Skeletal muscle cell (primary cell): ENCODE measurements at regions not wholly inside any gene's neighbourhood (a gene's known extent, or its start where the extent isn't known, plus 50 kb on each side); places are given as distances from the start of the nearest gene placed in this dataset.

ENCODE experiments used
- DNase-seq: peaks from one replicate; pipeline ENCODE4 v3.0.0-alpha.2; 2010; ENCODE audit warnings: low read depth
- H3K4me3 ChIP-seq: 2 replicates; pipeline ENCODE4 v1.5.1; 2011; ENCODE audit warnings: low read depth, mild to moderate bottlenecking, control low read depth, low read length, moderate library complexity

DNA sequence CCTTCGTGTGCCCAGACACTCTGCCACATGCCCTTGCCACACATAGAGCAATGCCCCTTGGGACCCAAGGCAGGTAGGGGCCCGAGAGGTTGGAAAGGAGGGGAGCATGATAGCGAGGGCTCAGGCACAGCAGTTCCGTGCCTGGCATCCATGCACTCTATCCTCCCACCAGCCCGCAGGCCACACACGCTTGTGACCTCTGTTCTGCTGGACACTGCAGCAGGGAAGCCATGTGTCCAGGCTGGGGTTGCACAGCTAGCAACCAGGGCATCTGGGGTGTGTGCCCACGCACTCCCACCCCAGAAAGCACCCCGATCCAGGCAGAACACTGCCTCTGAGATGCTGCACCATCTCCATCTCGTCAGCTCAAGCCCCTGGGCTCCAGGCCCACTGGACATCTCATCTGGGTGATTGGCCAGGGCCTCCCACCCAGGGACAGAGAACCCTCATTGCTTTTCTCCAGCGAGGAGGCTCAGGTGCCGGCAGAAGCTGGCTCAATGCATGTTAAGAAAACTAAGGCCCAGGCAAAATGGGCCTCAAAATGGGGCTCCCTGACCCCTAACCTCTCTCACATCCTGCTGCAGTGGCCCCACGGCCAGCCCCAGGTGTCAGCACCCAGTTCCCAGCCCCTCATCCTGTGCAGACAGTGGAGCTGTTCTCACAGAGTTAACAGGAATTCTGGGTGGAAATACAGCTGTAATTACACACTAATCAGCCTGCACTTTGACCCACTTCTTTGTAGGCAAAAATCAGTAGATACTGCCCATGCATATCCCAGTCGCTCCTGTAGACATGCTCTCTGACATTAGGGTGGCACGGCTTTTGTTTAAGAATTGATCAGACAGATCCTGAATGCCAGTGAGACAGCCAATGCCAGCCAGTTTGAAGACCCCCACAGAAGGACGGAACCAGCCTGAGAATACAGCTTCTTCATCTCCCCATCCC, 173.9 kb upstream of the B3GAT1 start:
- no peak for DNase-seq
- H3K4me3 ChIP-seq, result no peak overlapping the region

DNA sequence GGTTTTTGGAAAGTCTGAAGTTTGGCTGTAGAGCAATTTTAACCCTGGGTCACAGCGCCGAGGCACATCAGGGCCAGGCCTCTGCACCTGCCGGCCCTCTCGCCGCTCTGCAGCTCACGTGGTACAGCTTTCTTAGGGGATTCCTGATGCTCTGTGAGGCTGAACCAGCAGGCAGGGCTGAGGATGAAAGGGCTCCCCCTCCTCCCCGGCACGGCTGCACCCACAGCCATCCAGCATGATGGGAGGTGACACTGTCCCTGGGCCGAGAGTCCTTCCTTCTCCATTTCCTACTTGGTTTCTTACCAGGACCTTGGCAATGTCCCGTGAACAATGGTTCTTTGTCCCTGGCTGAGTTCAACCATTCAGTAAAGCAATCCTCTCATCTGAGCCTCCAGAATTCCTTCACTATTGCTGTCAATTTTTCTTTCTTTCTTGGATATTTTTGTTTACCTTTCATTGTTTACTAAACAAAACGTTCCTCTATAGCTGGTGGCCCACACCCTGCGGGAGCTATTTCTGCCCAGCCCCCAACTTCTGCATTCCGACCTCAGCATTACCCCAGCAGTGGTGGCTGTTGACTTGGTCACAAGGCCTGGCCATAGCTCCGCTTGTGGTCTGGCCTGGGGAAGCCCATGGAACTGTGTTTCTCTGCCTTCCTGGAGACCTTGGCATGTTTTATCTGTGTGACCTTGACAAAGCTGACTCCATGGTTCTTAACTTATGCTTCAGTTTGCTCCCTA, 172.8 kb upstream of the B3GAT1 start:
- DNase-seq, result no peak
- H3K4me3 ChIP-seq, result no peak overlapping the region

DNA sequence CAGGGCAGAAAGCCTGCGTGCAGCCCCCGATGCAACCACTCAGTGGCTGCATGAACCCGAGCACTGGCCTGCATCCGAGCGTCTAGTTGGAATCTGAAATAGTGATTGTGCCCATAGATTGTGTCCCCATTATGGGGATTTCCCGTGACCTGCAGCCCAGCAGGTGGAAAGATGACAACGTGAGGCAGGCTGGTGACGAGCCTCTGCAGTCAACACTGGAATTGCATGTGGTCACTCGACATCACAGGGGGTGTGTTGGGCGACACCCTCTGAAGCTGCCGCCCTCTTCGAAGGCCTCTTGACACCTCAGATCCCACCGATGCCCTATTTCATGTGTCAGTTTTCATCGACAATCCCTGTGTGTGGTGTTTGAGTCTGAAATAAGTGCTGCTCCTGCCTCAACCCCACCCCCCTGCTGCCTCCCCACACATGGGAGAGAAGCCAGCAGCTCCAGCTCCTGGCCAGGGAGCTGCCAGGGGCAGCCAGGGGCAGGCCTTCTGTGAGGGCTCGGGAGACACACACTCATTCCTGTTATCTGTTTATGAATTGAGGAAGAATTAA, 172.0 kb upstream of the B3GAT1 start:
- no peak overlapping the region for H3K4me3 ChIP-seq
- no peak for DNase-seq

DNA sequence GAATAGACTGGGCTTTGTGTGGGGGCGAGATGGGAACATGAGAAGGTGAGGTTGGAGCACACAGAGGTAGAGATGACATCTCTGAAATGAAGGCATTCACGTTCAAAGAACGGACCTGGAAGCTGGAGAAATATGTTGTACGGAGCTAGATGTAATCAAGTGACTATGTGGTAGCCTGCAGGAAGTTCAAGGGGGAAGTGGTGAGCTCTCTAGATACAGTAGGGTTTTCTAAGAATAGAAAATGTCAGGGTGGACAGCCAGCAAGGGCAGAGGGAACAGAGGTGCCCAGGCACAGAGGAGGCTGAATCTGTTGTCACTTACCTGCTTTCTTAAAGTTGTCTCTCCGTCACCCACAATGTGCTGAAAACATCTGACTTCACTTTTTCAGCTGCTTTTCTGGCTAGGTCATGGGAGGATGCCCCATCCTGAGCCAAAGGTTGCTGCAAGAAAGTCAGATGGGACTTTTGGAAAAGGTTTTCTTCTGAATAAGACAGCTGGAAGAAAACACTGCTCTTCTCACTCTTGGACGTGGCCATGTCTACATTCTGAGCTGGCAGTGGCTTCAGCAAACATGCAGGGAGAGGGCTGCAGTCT, 171.5 kb upstream of the B3GAT1 start:
- H3K4me3 ChIP-seq, result no peak overlapping the region
- DNase-seq, result no peak

DNA sequence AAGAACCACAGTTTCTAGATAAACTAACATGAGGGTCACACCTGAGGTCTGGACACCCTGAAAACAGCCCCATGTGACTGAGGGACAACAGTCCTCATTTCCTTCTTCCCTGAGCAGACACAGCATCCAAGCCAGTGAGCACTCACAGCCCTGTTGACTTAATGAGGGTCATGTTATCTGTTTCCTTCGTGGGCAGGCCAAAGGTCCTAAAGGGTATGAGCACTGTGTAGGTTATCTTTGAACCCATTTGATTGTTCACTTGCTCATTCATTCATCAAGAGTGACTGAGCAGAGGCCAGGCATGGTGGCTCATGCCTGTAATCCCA, 170.7 kb upstream of the B3GAT1 start:
- no peak for DNase-seq
- no peak overlapping the region for H3K4me3 ChIP-seq

DNA sequence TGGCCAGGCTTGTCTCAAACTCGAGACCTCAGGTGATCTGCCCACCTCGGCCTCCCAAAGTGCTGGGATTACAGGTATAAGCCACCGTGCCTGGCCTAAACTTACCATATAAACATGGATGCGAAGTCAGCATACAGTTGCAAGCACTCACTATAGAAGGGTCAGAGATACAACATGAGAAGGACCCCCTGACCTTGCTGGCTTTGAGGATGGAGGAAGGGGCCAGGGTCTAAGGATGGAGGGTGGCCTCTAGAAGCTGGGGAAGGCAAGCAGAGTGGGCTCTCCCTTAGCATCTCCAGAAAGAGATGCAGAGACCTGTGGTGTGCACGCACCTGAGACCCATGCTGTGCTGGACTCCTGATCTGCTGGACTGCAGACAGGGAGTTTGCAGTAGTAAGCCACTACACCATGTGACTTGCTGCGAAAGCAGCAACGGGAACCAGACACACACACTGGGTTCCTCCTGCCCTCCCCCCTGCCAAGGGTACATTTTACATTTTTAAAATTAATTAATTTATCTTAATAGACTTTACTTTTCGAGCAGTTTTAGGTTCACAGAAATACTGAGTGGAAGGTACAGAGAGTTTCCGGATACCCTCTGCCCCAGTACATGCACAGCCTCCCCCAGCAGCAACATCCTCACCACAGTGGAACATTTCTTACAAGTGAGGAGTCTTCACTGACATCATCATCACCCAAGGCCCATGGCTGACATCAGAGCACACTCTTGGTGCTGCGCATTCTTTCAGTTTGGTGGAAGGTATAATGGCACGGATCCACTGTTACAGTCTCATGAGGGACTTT, 170.1 kb upstream of the B3GAT1 start:
- DNase-seq, result no peak
- H3K4me3 ChIP-seq, result no peak overlapping the region

DNA sequence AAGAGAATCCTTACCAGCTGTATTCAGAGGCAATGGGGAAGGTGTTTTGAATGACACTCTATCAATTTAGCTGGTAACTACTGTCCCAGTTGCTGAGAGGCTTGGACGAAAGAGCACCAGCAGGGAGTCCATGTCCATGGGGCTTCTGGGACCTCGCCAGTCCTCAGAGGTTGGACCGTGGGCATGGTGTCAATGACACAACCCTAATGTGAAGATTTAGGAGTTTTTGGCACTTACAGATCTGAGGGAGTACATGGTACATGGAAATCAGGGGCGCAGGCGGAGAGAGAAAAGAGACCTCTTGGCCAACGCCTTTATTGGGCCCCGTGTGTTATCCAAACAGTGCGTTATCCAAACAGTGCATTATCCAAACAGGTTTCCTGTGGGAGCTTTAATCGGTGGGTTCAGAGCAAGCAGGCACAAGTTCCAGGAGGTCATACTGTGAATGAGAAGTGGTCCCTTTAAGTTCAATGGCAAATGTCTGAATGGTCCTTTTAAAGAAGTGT, 169.1 kb upstream of the B3GAT1 start:
- H3K4me3 ChIP-seq, result no peak overlapping the region
- no peak for DNase-seq

DNA sequence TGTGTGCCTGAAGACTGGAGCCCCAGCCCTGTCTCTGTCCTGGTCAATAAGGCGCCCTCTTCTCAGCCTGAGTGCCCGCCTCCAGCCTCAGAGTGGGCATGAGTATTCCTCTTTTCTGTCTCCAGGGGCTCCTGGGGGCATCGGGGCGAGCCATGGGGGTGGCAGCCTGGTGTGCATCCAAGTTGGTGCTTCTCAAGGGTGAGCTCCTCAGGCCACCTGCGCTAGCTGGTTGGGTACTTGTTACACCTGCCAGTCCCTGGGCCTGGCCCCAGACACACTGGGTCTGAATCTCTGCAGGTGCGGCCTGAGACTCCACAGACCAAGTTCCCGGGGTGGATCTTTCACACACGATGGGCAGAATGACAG, 168.6 kb upstream of the B3GAT1 start:
- H3K4me3 ChIP-seq, result no peak overlapping the region
- no peak for DNase-seq

DNA sequence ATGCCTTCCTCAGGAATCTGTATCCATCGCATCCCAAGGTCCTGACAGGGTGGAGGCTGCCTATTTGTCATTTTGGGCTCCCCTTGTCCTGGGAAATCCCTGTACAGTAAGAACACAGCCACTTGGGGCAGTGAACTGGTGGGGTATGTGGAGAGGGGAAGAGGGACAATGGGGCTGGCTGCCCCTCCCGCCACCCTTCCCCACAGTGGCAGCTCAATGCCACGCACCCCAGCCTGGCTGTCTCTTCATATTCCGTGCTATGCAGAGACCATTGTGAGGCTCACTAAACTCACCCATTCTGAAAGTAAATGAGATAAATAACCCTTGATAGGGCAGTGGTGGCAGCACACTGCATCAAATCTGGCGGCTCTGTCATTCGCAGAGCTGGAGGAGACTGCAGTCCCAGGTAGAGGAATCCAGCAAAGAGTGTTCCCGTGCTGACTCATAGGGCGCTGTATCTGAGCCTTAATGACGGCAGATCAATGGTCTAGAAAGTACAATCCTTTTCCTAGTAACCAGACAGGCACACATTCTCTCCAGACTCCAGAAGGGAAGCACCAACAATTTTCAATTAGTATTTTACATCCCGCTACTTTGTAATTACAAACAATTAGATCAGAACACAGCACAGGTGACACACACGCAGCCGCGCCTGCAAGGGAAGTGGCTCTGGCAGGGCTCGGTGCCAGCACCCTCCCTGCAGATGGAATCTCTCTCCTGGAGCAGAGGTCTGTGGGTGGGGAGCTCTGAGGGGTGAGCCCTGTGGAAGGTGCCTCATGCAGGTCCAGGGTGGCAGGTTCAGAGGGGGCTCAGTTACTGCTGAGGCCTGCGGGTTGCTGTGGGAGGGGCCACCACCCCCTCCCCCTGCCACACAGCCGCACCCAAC, 167.9 kb upstream of the B3GAT1 start:
- no peak overlapping the region for H3K4me3 ChIP-seq
- DNase-seq, result no peak

DNA sequence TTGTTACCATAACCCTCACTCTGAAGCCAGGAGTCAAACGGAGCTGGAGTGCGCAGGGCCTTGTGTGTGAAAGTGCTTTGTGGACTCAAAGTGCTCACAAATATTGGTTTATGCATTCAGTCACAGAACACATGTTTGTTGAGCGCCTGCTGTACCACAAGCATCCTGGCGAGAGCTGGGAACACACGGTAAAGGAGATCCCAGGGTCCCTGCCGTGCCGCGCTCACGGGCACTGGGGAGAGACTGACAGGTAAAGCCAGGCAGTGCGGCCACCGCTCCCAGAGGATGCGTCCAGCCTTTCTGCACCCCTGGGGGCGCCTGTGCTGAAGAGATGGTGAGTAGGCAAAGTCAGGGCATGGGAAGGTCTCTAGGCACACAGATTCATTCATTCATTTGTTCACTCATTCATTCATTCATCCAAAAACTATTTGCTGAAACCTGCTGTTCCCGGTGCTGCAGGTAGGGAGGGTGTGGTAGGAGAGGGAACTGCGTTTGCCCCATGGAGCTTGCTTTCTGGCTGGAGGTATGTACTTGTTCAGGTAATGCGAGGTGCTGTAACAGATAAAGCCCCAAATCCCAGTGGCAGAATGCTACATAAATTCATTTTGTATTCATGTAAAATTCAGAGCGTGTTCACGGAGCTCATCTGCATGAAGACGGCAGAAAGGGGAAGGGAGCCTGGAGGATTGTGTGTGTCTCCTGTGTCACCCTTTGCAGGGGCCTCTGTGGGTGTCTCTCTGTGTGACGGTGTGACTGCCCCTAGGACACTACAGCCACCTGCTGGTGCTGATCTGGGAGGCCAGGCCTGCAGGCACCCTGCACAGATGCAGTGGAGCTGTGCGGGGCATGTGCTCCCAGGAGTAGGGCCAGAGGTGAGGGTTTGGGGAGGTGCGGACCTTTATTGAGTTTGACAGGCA, 167.0 kb upstream of the B3GAT1 start:
- DNase-seq, result no peak
- H3K4me3 ChIP-seq, result no peak overlapping the region

DNA sequence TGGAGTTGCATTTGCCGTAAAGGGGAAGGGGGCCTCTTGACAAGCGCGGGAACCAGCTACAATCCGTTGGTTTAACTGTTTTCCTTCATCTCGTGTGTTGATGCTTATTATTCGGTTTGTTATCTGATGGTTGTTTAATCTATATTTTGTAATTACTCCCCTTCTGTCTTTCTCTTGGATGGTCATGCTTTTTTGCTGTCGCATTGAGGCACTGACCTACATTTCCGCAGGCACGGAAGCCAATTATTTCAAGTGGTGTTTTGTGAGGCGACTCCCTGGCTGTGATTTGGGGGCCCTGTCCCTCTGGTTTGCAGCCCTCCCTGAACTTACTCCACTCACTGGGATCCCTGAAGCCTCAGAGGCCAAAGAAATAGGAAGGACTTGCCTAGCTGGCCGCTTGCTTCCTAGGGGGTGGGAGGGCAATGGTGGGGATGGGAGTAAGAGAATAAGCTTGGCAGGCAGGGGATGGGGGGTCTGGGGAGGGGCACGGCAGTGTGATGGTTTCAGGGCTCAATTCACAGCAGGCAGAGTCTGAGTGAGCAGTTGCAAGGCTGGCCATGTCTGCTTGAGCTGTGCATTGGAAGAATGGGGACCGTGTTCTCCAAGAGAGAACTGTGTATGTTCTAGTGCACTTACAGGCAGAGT, 165.8 kb upstream of the B3GAT1 start:
- DNase-seq, result no peak

DNA sequence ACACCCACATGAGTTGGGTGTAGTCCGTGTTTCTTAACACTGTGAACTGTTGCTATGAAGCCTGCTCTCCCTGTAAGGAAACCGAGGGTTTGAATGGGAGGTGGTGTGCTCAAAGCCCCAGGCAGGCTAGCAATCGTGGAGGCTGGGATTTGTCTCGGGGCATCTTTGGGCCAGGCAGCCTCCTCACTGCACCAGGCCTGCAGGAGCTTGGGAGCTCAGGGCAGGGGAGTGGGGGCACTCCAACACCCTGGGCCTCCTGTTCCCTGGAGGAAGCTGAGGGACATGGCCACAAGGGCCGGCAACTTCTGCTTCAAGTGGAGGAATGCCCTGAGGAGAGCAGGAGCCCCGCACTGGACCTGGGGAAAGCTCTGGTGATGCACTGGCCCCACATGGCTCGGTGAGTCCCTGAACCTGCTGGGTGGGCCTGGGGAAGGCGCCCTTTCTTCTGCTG, 164.7 kb upstream of the B3GAT1 start:
- DNase-seq, result no peak

More for the DNA sequence above, 165.8 kb upstream of the B3GAT1 start:
- no peak overlapping the region for H3K4me3 ChIP-seq

DNA sequence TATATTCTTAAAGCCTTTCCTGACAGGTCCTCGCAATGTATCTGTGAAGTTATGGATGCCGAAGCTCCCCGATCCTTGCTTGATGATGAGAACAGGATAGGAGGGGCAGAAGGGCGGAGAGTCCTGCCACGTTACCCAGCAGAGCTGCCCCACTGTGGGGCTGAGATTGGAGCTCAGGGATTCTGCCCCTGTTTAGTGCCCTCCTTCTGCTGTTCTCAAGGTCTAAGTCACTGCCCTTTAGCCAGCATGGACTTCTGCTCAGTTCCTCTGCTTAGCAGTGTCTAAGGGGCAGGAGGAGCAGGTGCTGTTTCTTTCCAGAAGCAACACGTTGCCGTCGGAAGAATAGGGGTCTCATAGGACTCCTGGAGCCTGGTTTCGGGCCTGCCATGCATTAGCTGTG, 164.2 kb upstream of the B3GAT1 start:
- DNase-seq, result no peak
- H3K4me3 ChIP-seq, result no peak overlapping the region

More for the DNA sequence above, 164.7 kb upstream of the B3GAT1 start:
- no peak overlapping the region for H3K4me3 ChIP-seq

DNA sequence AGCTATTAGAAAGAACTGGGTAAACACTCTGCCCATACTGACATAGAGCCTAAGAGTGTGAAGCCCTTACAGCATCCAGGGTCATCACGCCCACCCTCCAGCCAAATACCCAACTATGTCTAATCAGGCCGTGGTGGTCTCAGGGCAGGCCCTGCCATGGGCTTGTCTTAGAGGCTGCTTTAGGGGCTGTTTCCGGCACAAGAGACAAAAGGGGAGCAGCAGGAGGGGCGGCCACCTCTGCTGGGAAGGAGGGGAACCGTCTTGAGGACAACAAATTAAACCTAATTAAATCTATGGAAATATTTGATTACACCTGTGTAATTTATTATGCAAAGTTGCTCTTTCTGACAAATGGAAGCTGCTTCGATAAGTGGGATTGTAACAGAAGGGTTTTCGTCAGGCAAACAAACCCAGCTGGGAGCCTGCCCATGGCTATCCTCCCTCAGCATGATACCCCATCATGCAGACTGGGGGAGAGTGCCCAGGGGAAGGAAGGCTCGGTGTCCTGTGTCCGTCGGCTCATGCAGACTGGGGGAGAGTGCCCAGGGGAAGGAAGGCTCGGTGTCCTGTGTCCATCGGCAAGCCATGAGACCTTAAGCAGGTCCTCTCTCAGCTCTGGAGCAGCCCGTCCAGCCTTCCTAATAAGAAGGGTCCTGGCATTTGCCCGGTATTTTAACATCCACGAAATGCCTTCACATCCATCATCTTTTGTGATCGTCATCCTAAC, 163.6 kb upstream of the B3GAT1 start:
- no peak overlapping the region for H3K4me3 ChIP-seq
- no peak for DNase-seq

DNA sequence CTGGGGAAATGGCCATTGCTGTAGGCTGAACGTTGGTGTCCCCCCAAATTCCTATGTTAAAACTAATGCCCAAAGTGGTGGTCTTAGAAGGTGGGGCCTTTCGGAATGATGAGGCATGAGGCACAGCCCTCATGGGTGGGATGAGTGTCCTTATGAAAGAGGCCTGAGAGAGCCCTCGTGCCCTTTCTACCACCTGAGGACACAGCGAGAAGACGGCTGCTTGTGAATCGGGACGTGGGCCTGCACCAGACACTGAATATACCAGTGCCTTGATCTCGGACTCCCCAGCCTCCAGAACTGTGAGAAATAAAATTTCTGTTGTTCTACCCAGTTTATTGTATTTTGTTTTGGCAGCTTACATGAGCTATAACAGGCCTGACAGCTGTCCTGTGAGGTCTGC, 162.9 kb upstream of the B3GAT1 start:
- no peak overlapping the region for H3K4me3 ChIP-seq
- DNase-seq, result no peak

DNA sequence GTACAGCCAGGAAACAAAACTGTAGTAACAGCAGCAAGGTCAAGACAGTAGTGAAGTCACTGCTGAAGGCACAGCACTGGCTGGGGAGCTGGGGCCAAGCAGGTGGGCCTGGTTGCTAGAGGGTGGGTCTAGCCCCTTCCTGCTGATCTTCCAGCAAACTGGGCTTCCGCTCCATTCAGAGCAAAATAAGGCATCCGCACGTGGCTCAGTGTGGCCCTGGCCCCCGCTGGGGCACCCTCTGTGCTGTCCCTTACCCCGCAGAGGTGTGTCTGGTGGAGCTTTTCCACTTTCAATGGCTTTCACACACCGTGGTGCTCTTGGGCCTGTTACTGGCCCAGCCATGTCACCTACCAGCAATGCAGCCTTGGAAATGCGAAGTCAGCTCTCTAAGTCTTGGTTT, 162.4 kb upstream of the B3GAT1 start:
- H3K4me3 ChIP-seq, result no peak overlapping the region
- DNase-seq, result no peak
